HG03097 (cell line): ENCODE measurements at regions not wholly inside any gene's neighbourhood (a gene's known extent, or its start where the extent isn't known, plus 50 kb on each side); places are given as distances from the start of the nearest gene placed in this dataset.

Experiments used
- ATAC-seq: cut with Tn5 transposase; IDR thresholded peaks from one replicate; pipeline ENCODE4 v1.9.1; 2021; ENCODE audit not compliant: unreplicated experiment, low FRiP score

- no peak for ATAC-seq
Measured at GRCh38 chr3:66672830-66673229, 172.0 kb upstream of the LRIG1 start.

GRCh38 chr3:66673293-66673692 lies 172.5 kb upstream of the LRIG1 start:
- ATAC-seq, result no peak

- ATAC-seq, result no peak
Measured at GRCh38 chr3:66675366-66675765, 174.5 kb upstream of the LRIG1 start.

GRCh38 chr3:66692042-66692765 lies 191.4 kb upstream of the LRIG1 start:
- ATAC-seq, result no peak

GRCh38 chr3:66692766-66693150 lies 191.9 kb upstream of the LRIG1 start:
- ATAC-seq, result no peak

GRCh38 chr3:66693461-66694031 lies 192.7 kb upstream of the LRIG1 start:
- ATAC-seq, result no peak

GRCh38 chr3:66702126-66702525 lies 201.3 kb upstream of the LRIG1 start:
- no peak for ATAC-seq

GRCh38 chr3:66703501-66703900 lies 202.7 kb upstream of the LRIG1 start:
- ATAC-seq, result no peak

GRCh38 chr3:66705076-66705475 lies 204.3 kb upstream of the LRIG1 start:
- no peak for ATAC-seq

GRCh38 chr3:66706890-66707289 lies 206.1 kb upstream of the LRIG1 start:
- ATAC-seq, result no peak

- ATAC-seq, result no peak
Measured at GRCh38 chr3:66709532-66709931, 208.7 kb upstream of the LRIG1 start.

- ATAC-seq, result no peak
Measured at GRCh38 chr3:66712210-66712609, 211.4 kb upstream of the LRIG1 start.

- no peak for ATAC-seq
Measured at GRCh38 chr3:66713921-66714320, 213.1 kb upstream of the LRIG1 start.

- ATAC-seq, result no peak
Measured at GRCh38 chr3:66715806-66716205, 215.0 kb upstream of the LRIG1 start.

GRCh38 chr3:66717806-66718205 lies 217.0 kb upstream of the LRIG1 start:
- ATAC-seq, result no peak

GRCh38 chr3:66719796-66720356 lies 219.1 kb upstream of the LRIG1 start:
- no peak for ATAC-seq

- ATAC-seq, result no peak
Measured at GRCh38 chr3:66720508-66720907, 219.7 kb upstream of the LRIG1 start.

GRCh38 chr3:66722675-66723074 lies 221.9 kb upstream of the LRIG1 start:
- ATAC-seq, result no peak

GRCh38 chr3:66723231-66723630 lies 222.4 kb upstream of the LRIG1 start:
- ATAC-seq, result no peak

GRCh38 chr3:66729687-66730393 lies 229.0 kb upstream of the LRIG1 start:
- no peak for ATAC-seq

- ATAC-seq, result no peak
Measured at GRCh38 chr3:66738625-66739365, 238.0 kb upstream of the LRIG1 start.
